PC-9 (cell line): ENCODE measurements at regions not wholly inside any gene's neighbourhood (a gene's known extent, or its start where the extent isn't known, plus 50 kb on each side); places are given as distances from the start of the nearest gene placed in this dataset.
"Not testable (repeated sequence)": the region's sequence is repeated elsewhere in the genome, so short reads cannot be mapped to it uniquely, and the experiment has no call there.

Source experiments
- BruUV-seq: library from RNA; stranded (reverse); fragments of 400-500 nt; replicated peaks from 2 replicates; lab custom pipeline; 2021; lab: Mats Ljungman, UMichigan
- CTCF ChIA-PET: fragments of 300-600 bp; sonication (Branson Sonifier 250); formaldehyde crosslinking; loops from one replicate; lab custom pipeline; 2022; ENCODE audit warnings: antibody characterized with exemption; lab: Charles Lee
- POLR2A ChIA-PET: fragments of 300-600 bp; sonication (Branson Sonifier 250); formaldehyde crosslinking; loops from one replicate; lab custom pipeline; 2022; ENCODE audit warnings: antibody characterized with exemption; ENCODE audit not compliant: unreplicated experiment; lab: Charles Lee
- DNase-seq, 2 experiments: peaks; one replicate each; pipeline versions ENCODE4 v3.0.0 to v3.0.0-alpha.2; 2015 to 2022; ENCODE audit warnings: mixed read lengths in 1 of 2
- H2AFZ ChIP-seq: fragments of 200-600 bp; sonication (generic); 2 replicates; pipeline ENCODE4 v1.8.1; 2017; ENCODE audit warnings: antibody characterized with exemption
- H3F3A ChIP-seq: fragments of 200-600 bp; sonication (generic); 2 replicates; pipeline ENCODE4 v1.8.1; 2017; ENCODE audit warnings: antibody characterized with exemption, mild to moderate bottlenecking, low read depth; ENCODE audit not compliant: insufficient read depth
- H3K27ac ChIP-seq: fragments of 200-600 bp; sonication (generic); 2 replicates; pipeline ENCODE4 v1.6.1; 2016; ENCODE audit warnings: mixed run types
- H3K27me3 ChIP-seq: fragments of 200-600 bp; sonication (generic); 2 replicates; pipeline ENCODE4 v1.6.1; 2016; ENCODE audit warnings: low read depth, mixed run types; ENCODE audit not compliant: insufficient read depth
- H3K36me3 ChIP-seq: fragments of 200-600 bp; sonication (generic); 2 replicates; pipeline ENCODE4 v1.6.1; 2016; ENCODE audit warnings: low read depth, mixed run types
- H3K4me1 ChIP-seq: fragments of 200-600 bp; sonication (generic); replicated peaks from 2 replicates; pipeline ENCODE4 v1.6.1; 2016; ENCODE audit warnings: mixed run types; ENCODE audit not compliant: insufficient read depth
- H3K4me2 ChIP-seq: fragments of 200-600 bp; sonication (generic); 2 replicates; pipeline ENCODE4 v1.6.1; 2017; ENCODE audit warnings: mixed run types
- H3K4me3 ChIP-seq: fragments of 200-600 bp; sonication (generic); 2 replicates; pipeline ENCODE4 v1.6.1; 2016; ENCODE audit warnings: mixed run types
- H3K79me2 ChIP-seq: fragments of 200-600 bp; sonication (generic); 2 replicates; pipeline ENCODE4 v1.6.1; 2017; ENCODE audit warnings: low read depth, mixed run types
- H3K9me2 ChIP-seq: fragments of 200-600 bp; sonication (generic); 2 replicates; pipeline ENCODE4 v1.8.1; 2017; ENCODE audit warnings: mild to moderate bottlenecking; ENCODE audit not compliant: insufficient read depth
- H3K9me3 ChIP-seq: fragments of 200-600 bp; sonication (generic); 2 replicates; pipeline ENCODE4 v1.8.1; 2016; ENCODE audit warnings: low read depth; ENCODE audit not compliant: insufficient read depth
- H4K20me1 ChIP-seq: fragments of 200-600 bp; sonication (generic); 2 replicates; pipeline ENCODE4 v1.8.1; 2017; ENCODE audit not compliant: insufficient read depth
- EZH2 ChIP-seq: fragments of 200-600 bp; sonication (generic); IDR thresholded peaks from 2 replicates; pipeline ENCODE4 v1.8.0; 2017; ENCODE audit warnings: antibody characterized with exemption, low read depth
- intact Hi-C: fragments of 100-400 bp; cut with micrococcal nuclease; formaldehyde crosslinking; loops from one replicate; pipeline ENCODE4 v1.10.0; 2022; ENCODE audit not compliant: unreplicated experiment
- TF ChIP-seq, protein P1 (sequence below): fragments of 200-600 bp; sonication (generic); conservative IDR thresholded peaks from 2 replicates; pipeline ENCODE4 v1.6.1; 2017; ENCODE audit warnings: mixed run types, antibody characterized with exemption, mild to moderate bottlenecking, moderate library complexity

- H3K9me2 ChIP-seq = no peaks in the 10 kb centered on the region
- DNase-seq = no peak
- no peaks in the 10 kb centered on the region for H3K79me2 ChIP-seq
- no peaks in the 10 kb centered on the region for H4K20me1 ChIP-seq
- H2AFZ ChIP-seq = no peak overlapping the region
- CTCF ChIA-PET = no interaction called here
- H3K9me3 ChIP-seq = no peaks in the 10 kb centered on the region
- TF ChIP-seq, protein P1, sequence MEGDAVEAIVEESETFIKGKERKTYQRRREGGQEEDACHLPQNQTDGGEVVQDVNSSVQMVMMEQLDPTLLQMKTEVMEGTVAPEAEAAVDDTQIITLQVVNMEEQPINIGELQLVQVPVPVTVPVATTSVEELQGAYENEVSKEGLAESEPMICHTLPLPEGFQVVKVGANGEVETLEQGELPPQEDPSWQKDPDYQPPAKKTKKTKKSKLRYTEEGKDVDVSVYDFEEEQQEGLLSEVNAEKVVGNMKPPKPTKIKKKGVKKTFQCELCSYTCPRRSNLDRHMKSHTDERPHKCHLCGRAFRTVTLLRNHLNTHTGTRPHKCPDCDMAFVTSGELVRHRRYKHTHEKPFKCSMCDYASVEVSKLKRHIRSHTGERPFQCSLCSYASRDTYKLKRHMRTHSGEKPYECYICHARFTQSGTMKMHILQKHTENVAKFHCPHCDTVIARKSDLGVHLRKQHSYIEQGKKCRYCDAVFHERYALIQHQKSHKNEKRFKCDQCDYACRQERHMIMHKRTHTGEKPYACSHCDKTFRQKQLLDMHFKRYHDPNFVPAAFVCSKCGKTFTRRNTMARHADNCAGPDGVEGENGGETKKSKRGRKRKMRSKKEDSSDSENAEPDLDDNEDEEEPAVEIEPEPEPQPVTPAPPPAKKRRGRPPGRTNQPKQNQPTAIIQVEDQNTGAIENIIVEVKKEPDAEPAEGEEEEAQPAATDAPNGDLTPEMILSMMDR = no peak
- TF ChIP-seq EZH2 = no peak
- intact Hi-C loops = no loop called here
- no peaks in the 10 kb centered on the region for H3K4me1 ChIP-seq
- H3K4me2 ChIP-seq = no peak overlapping the region
- peaks cover 18% of the 10 kb centered on the region; the same call in 1 of the 2 replicates for H3K27me3 ChIP-seq
- no peak overlapping the region for H3K27ac ChIP-seq
- no peak overlapping the region for H3K4me3 ChIP-seq
- no peaks in the 10 kb centered on the region for H3K36me3 ChIP-seq
- POLR2A ChIA-PET = no interaction called here
- no peaks in the 10 kb centered on the region for H3F3A ChIP-seq
- no TSS peak for BruUV-seq
Measured at GRCh38 chr16:16763449-16763848, 384.5 kb downstream of the NPIPA7 start.

DNA sequence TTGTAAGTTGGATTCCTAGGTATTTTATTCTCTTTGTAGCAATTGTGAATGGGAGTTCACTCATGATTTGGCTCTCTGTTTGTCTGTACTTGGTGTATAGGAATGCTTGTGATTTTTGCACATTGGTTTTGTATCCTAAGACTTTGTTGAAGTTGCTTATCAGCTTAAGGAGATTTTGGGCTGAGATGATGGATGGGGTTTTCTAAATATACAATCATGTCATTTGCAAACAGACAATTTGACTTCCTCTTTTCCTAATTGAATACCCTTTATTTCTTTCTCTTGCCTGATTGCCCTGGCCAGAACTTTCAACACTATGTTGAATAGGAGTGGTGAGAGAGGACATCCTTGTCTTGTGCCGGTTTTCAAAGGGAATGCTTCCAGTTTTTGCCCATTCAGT is 391.8 kb downstream of the NPIPA7 start:
- POLR2A ChIA-PET, intact Hi-C loops, H3K79me2 ChIP-seq, H3K4me3 ChIP-seq, H3K4me2 ChIP-seq, H4K20me1 ChIP-seq, H3F3A ChIP-seq, H3K4me1 ChIP-seq, H3K9me2 ChIP-seq, CTCF ChIA-PET, H3K36me3 ChIP-seq, BruUV-seq, DNase-seq, H3K27me3 ChIP-seq, H2AFZ ChIP-seq, H3K9me3 ChIP-seq, H3K27ac ChIP-seq: not testable (repeated sequence)

GRCh38 chr16:16774389-16774788 is 395.4 kb downstream of the NPIPA7 start:
- Histone ChIP-seq H3K4me1 (no peaks in the 10 kb centered on the region), H3K9me2 (no peaks in the 10 kb centered on the region), H3K27me3 (no peaks in the 10 kb centered on the region; the same call in 1 of the 2 replicates), H3F3A (no peaks in the 10 kb centered on the region), H3K79me2 (no peaks in the 10 kb centered on the region), H3K4me3 (no peak overlapping the region), H4K20me1 (no peaks in the 10 kb centered on the region), H2AFZ (no peak overlapping the region), H3K9me3 (no peaks in the 10 kb centered on the region), H3K4me2 (no peak overlapping the region), H3K27ac (no peak overlapping the region), H3K36me3 (no peaks in the 10 kb centered on the region)
- BruUV-seq = no TSS peak
- intact Hi-C loops = no loop called here
- CTCF ChIA-PET = no interaction called here
- DNase-seq = no peak
- POLR2A ChIA-PET = no interaction called here
- TF ChIP-seq, protein P1 = no peak
- TF ChIP-seq EZH2 = no peak

DNA sequence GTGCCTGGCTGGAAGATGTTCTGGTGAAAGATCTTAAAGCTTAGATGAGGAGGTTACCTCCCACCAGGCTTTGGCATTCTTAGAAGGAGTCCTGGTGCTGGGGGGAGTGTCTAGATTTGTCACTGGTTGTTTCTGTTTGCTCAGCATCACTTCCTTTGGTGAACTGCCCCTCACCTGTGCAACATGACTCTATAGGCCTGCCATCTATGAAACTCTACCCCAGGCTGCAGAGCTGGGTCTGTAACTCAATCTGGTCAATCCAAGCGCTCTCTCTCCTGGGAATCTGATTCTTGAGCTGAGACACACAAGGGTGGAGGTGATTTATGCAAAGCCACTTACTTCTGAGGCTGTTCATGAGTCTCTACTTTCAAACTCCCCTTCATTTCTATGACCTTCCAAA is 399.4 kb downstream of the NPIPA7 start:
- Histone ChIP-seq H4K20me1 (no peaks in the 10 kb centered on the region), H3K4me3 (no peak overlapping the region), H3K9me2 (no peaks in the 10 kb centered on the region), H3F3A (no peaks in the 10 kb centered on the region), H3K27me3 (peaks cover 4% of the 10 kb centered on the region; the same call in 1 of the 2 replicates), H2AFZ (no peak overlapping the region), H3K27ac (no peak overlapping the region), H3K4me2 (no peak overlapping the region), H3K4me1 (no peaks in the 10 kb centered on the region), H3K36me3 (no peaks in the 10 kb centered on the region), H3K79me2 (no peaks in the 10 kb centered on the region), H3K9me3 (no peaks in the 10 kb centered on the region)
- intact Hi-C loops = no loop called here
- CTCF ChIA-PET = no interaction called here
- BruUV-seq = no TSS peak
- TF ChIP-seq, protein P1 = no peak
- no peak for TF ChIP-seq EZH2
- POLR2A ChIA-PET = no interaction called here
- DNase-seq = no peak
